GM23248 (cell line): ENCODE measurements at regions not wholly inside any gene's neighbourhood (a gene's known extent, or its start where the extent isn't known, plus 50 kb on each side); places are given as distances from the start of the nearest gene placed in this dataset.

Experiments used
- DNase-seq: peaks from one replicate; pipeline ENCODE4 v3.0.0-alpha.2; 2015
- H2AFZ ChIP-seq: fragments of 200-600 bp; sonication (generic); 2 replicates; pipeline ENCODE4 v1.6.1; 2016; ENCODE audit warnings: antibody characterized with exemption
- H3F3A ChIP-seq: fragments of 200-600 bp; sonication (generic); 2 replicates; pipeline ENCODE4 v1.6.1; 2016; ENCODE audit warnings: mild to moderate bottlenecking, antibody characterized with exemption, mixed run types; ENCODE audit not compliant: insufficient read depth
- H3K27ac ChIP-seq: fragments of 200-600 bp; sonication (generic); 2 replicates; pipeline ENCODE4 v1.5.1; 2016; ENCODE audit warnings: mild to moderate bottlenecking
- H3K27me3 ChIP-seq: fragments of 200-600 bp; sonication (generic); replicated peaks from 2 replicates; pipeline ENCODE4 v1.6.1; 2016; ENCODE audit warnings: mild to moderate bottlenecking; ENCODE audit not compliant: insufficient read depth
- H3K36me3 ChIP-seq: fragments of 200-600 bp; sonication (generic); 2 replicates; pipeline ENCODE4 v1.6.1; 2016; ENCODE audit warnings: low read depth, mild to moderate bottlenecking
- H3K4me1 ChIP-seq: fragments of 200-600 bp; sonication (generic); 2 replicates; pipeline ENCODE4 v1.6.1; 2016; ENCODE audit warnings: mild to moderate bottlenecking; ENCODE audit not compliant: insufficient read depth
- H3K4me2 ChIP-seq: fragments of 200-600 bp; sonication (generic); one replicate; pipeline ENCODE4 v1.6.1; 2016; ENCODE audit warnings: mild to moderate bottlenecking; ENCODE audit not compliant: unreplicated experiment
- H3K4me3 ChIP-seq: fragments of 200-600 bp; sonication (generic); 2 replicates; pipeline ENCODE4 v1.5.1; 2016; ENCODE audit warnings: mild to moderate bottlenecking
- H3K79me2 ChIP-seq: fragments of 200-600 bp; sonication (generic); 2 replicates; pipeline ENCODE4 v1.6.1; 2016; ENCODE audit warnings: mild to moderate bottlenecking; ENCODE audit not compliant: insufficient read depth
- H3K9ac ChIP-seq: fragments of 200-600 bp; sonication (generic); 2 replicates; pipeline ENCODE4 v1.6.1; 2016; ENCODE audit warnings: mild to moderate bottlenecking
- H3K9me2 ChIP-seq: fragments of 200-600 bp; sonication (generic); 2 replicates; pipeline ENCODE4 v1.6.1; 2016; ENCODE audit warnings: mixed run types, mild to moderate bottlenecking, moderate library complexity; ENCODE audit not compliant: insufficient read depth
- H3K9me3 ChIP-seq: fragments of 200-600 bp; sonication (generic); one replicate; pipeline ENCODE4 v1.6.1; 2017; ENCODE audit warnings: low read depth
- H4K20me1 ChIP-seq: fragments of 200-600 bp; sonication (generic); 2 replicates; pipeline ENCODE4 v1.6.0; 2016; ENCODE audit not compliant: insufficient read depth
- EZH2 ChIP-seq: fragments of 200-600 bp; sonication (generic); IDR thresholded peaks from 2 replicates; pipeline ENCODE4 v1.6.1; 2018; ENCODE audit warnings: antibody characterized with exemption, mild to moderate bottlenecking; ENCODE audit not compliant: insufficient read depth, poor library complexity, severe bottlenecking
- EZH2phosphoT487 ChIP-seq: fragments of 200-600 bp; sonication (generic); IDR thresholded peaks from 2 replicates; pipeline ENCODE4 v1.6.1; 2018; ENCODE audit warnings: antibody characterized with exemption, moderate library complexity, mild to moderate bottlenecking, low read depth; ENCODE audit not compliant: insufficient read depth
- WGBS, 2 experiments: methylation state at CpG; one replicate each; pipeline ENCODE4 v1.1.6; 2015 to 2017; ENCODE audit warnings: low lambda C conversion rate in 2 of 2, low coverage in 1 of 2; ENCODE audit errors: missing lambda C conversion rate in 2 of 2; 5-methylcytosine and 5-hydroxymethylcytosine counted together
- in situ Hi-C: fragments of 300-500 bp; cut with MboI; formaldehyde crosslinking; loops from 2 replicates; pipeline ENCODE4 v1.15.0; 2020

- Histone ChIP-seq H3K9me2 (no peaks in the 10 kb centered on the region), H3K27me3 (no peaks in the 10 kb centered on the region), H2AFZ (no peak overlapping the region), H3F3A (no peaks in the 10 kb centered on the region), H3K27ac (no peak overlapping the region), H3K36me3 (no peaks in the 10 kb centered on the region), H3K4me3 (no peak overlapping the region), H3K9ac (no peak overlapping the region), H3K4me2 (no peak overlapping the region), H4K20me1 (no peaks in the 10 kb centered on the region), H3K79me2 (no peaks in the 10 kb centered on the region), H3K4me1 (no peaks in the 10 kb centered on the region), H3K9me3 (no peaks in the 10 kb centered on the region)
- 11 to 25% methylated on average over 2 of the region's 2 CpGs for WGBS, 2 experiments
- no peak for DNase-seq
- in situ Hi-C loops, result no loop called here
- TF ChIP-seq EZH2 (no peak), EZH2phosphoT487 (no peak)
Observed at GRCh38 chr6:23951691-23952090, 174.3 kb upstream of the NRSN1 start.

GRCh38 chr6:23952245-23952644 is 173.8 kb upstream of the NRSN1 start:
- H3K36me3 ChIP-seq, result no peaks in the 10 kb centered on the region
- 1 to 4% methylated on average over 3 of the region's 3 CpGs for WGBS, 2 experiments
- no peak overlapping the region for H3K9ac ChIP-seq

GRCh38 chr6:23953976-23954375 is 172.0 kb upstream of the NRSN1 start:
- Histone ChIP-seq H3K9me2 (no peaks in the 10 kb centered on the region), H3K4me2 (no peak overlapping the region), H3K9ac (no peak overlapping the region), H3K27me3 (no peaks in the 10 kb centered on the region), H2AFZ (no peak overlapping the region), H3F3A (no peaks in the 10 kb centered on the region), H4K20me1 (no peaks in the 10 kb centered on the region), H3K9me3 (no peaks in the 10 kb centered on the region), H3K4me3 (no peak overlapping the region), H3K79me2 (no peaks in the 10 kb centered on the region), H3K4me1 (no peaks in the 10 kb centered on the region), H3K27ac (no peak overlapping the region), H3K36me3 (no peaks in the 10 kb centered on the region)
- 13 to 16% methylated on average over 3 of the region's 3 CpGs for whole genome bisulfite sequencing, 2 experiments
- peak; percentile 7 for DNase-seq
- TF ChIP-seq EZH2, result no peak
- no peak for TF ChIP-seq EZH2phosphoT487
- in situ Hi-C loops, result no loop called here

More at GRCh38 chr6:23952245-23952644, 173.8 kb upstream of the NRSN1 start:
- Histone ChIP-seq H3K27ac (no peak overlapping the region), H3K4me2 (no peak overlapping the region), H3F3A (no peaks in the 10 kb centered on the region), H3K9me3 (no peaks in the 10 kb centered on the region), H4K20me1 (no peaks in the 10 kb centered on the region), H3K4me1 (no peaks in the 10 kb centered on the region), H2AFZ (no peak overlapping the region), H3K4me3 (no peak overlapping the region), H3K27me3 (no peaks in the 10 kb centered on the region), H3K79me2 (no peaks in the 10 kb centered on the region), H3K9me2 (no peaks in the 10 kb centered on the region)
- TF ChIP-seq EZH2, result no peak
- TF ChIP-seq EZH2phosphoT487, result no peak
- in situ Hi-C loops, result no loop called here
- no peak for DNase-seq

DNA sequence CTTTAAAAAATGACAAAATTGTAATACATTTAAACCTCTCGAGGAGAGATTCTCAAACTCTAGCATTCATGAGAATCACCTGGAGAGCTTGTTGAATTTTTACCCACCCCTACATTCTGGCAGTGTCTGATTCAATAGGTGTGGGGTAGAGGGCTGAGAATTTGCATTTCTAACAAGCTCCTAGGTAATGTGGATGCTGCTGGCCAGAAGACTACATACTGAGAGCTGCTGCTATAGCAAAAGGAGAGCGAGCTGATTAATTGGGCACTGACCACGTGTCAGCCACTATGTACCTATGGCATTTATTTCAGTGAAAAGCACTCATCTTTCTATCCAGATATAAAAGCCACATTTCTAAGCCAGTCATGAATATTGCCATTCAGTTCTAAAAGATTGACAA is 169.0 kb upstream of the NRSN1 start:
- no peaks in the 10 kb centered on the region for H3K27me3 ChIP-seq
- H3F3A ChIP-seq, result no peaks in the 10 kb centered on the region
- H3K4me1 ChIP-seq, result no peaks in the 10 kb centered on the region
- H3K4me3 ChIP-seq, result no peak overlapping the region
- H3K9ac ChIP-seq, result no peak overlapping the region
- no peaks in the 10 kb centered on the region for H4K20me1 ChIP-seq
- H3K9me3 ChIP-seq, result no peaks in the 10 kb centered on the region
- no peak overlapping the region for H2AFZ ChIP-seq
- TF ChIP-seq EZH2, result no peak
- no peak for TF ChIP-seq EZH2phosphoT487
- in situ Hi-C loops, result no loop called here
- no peak for DNase-seq
- H3K36me3 ChIP-seq, result no peaks in the 10 kb centered on the region
- no peak overlapping the region for H3K27ac ChIP-seq
- no peaks in the 10 kb centered on the region for H3K9me2 ChIP-seq
- WGBS, 2 experiments, result 40 to 51% methylated on average over 3 of the region's 3 CpGs
- no peak overlapping the region for H3K4me2 ChIP-seq
- no peaks in the 10 kb centered on the region for H3K79me2 ChIP-seq

DNA sequence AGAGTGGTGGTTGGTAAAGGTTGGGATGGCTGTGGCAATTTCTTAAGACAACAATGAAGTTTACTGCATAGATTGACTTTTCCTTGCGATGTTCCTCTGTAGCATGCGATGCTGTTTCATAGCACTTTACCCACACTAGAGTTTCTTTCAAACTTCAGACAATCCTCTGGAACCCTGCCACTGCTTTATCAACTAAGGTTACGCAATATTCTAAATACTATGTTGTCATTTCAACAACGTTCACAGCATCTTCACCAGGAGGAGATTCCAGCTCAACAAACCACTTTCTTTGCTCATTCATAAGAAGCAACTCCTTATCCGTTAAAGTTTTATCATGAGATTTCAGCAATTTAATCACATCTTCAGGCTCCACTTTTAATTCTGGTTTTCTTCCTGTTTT is 161.2 kb upstream of the NRSN1 start:
- Histone ChIP-seq H3K36me3 (no peaks in the 10 kb centered on the region), H3K27ac (no peak overlapping the region), H3K9me3 (no peaks in the 10 kb centered on the region), H4K20me1 (no peaks in the 10 kb centered on the region), H2AFZ (no peak overlapping the region), H3K79me2 (no peaks in the 10 kb centered on the region), H3K4me1 (no peaks in the 10 kb centered on the region), H3F3A (no peaks in the 10 kb centered on the region), H3K9ac (no peak overlapping the region), H3K4me3 (no peak overlapping the region), H3K4me2 (no peak overlapping the region), H3K27me3 (no peaks in the 10 kb centered on the region), H3K9me2 (no peaks in the 10 kb centered on the region)
- TF ChIP-seq EZH2 (no peak), EZH2phosphoT487 (no peak)
- no peak for DNase-seq
- WGBS, 2 experiments, result 60 to 61% methylated on average over 5 of the region's 5 CpGs
- in situ Hi-C loops, result no loop called here
